ENCODE measurements at regions not wholly inside any gene's neighbourhood (a gene's known extent, or its start where the extent isn't known, plus 50 kb on each side); places are given as distances from the start of the nearest gene placed in this dataset.

- Histone ChIP-seq H3K27me3 (ENCODE audit: low read depth, low read length) (no peaks in the 10 kb centered on the region), H3K4me3 (ENCODE audit: low read length) (no peak overlapping the region), H3K9ac (ENCODE audit: low read length) (no peak overlapping the region)
Measured at GRCh38 chrX:42585842-42586621, 191.9 kb downstream of the PPP1R2C start.

GRCh38 chrX:42577936-42578470 is 200.0 kb downstream of the PPP1R2C start:
- H3K79me2 ChIP-seq (ENCODE audit: low read length): no peaks in the 10 kb centered on the region
- H3K36me3 ChIP-seq (replicated peaks; ENCODE audit: low read depth, low read length): no peaks in the 10 kb centered on the region
- H4K20me1 ChIP-seq (ENCODE audit: insufficient read depth, low read length): no peaks in the 10 kb centered on the region
- H2AFZ ChIP-seq (ENCODE audit: low read depth, low read length): no peak overlapping the region
- no peaks in the 10 kb centered on the region for H3K4me1 ChIP-seq (ENCODE audit: low read length)
- H3K9me3 ChIP-seq (ENCODE audit: insufficient read depth, low read length): no peaks in the 10 kb centered on the region
- no peak overlapping the region for H3K27ac ChIP-seq (ENCODE audit: low read length)
- TF ChIP-seq CTCF (IDR thresholded peaks at IDR 0.05; ENCODE audit: low read depth, low read length): no peak
- H3K9ac ChIP-seq (ENCODE audit: low read length): no peak overlapping the region
- H3K27me3 ChIP-seq (ENCODE audit: low read depth, low read length): no peaks in the 10 kb centered on the region
- H3K4me3 ChIP-seq (ENCODE audit: low read length): no peak overlapping the region
- H3K4me2 ChIP-seq (ENCODE audit: low read length): no peak overlapping the region

More at GRCh38 chrX:42585842-42586621, 191.9 kb downstream of the PPP1R2C start:
- no peak overlapping the region for H3K27ac ChIP-seq (ENCODE audit: low read length)
- H3K9me3 ChIP-seq (ENCODE audit: insufficient read depth, low read length): no peaks in the 10 kb centered on the region
- TF ChIP-seq EZH2phosphoT487 (IDR thresholded peaks at IDR 0.05; ENCODE audit: low read depth) (no peak), CTCF (IDR thresholded peaks at IDR 0.05; ENCODE audit: low read depth, low read length) (no peak)
- H3K79me2 ChIP-seq (ENCODE audit: low read length): no peaks in the 10 kb centered on the region
- H4K20me1 ChIP-seq (ENCODE audit: insufficient read depth, low read length): no peaks in the 10 kb centered on the region
- no peaks in the 10 kb centered on the region for H3K4me1 ChIP-seq (ENCODE audit: low read length)
- H3K4me2 ChIP-seq (ENCODE audit: low read length): no peak overlapping the region
- H3K36me3 ChIP-seq (replicated peaks; ENCODE audit: low read depth, low read length): no peaks in the 10 kb centered on the region
- no peak overlapping the region for H2AFZ ChIP-seq (ENCODE audit: low read depth, low read length)

- Histone ChIP-seq H3K9me3 (ENCODE audit: insufficient read depth, low read length) (no peaks in the 10 kb centered on the region), H3K27me3 (ENCODE audit: low read depth, low read length) (no peaks in the 10 kb centered on the region), H3K4me2 (ENCODE audit: low read length) (no peak overlapping the region), H3K9ac (ENCODE audit: low read length) (no peak overlapping the region), H3K4me3 (ENCODE audit: low read length) (no peak overlapping the region), H3K4me1 (ENCODE audit: low read length) (no peaks in the 10 kb centered on the region), H2AFZ (ENCODE audit: low read depth, low read length) (no peak overlapping the region), H3K79me2 (ENCODE audit: low read length) (no peaks in the 10 kb centered on the region), H3K36me3 (replicated peaks; ENCODE audit: low read depth, low read length) (no peaks in the 10 kb centered on the region), H4K20me1 (ENCODE audit: insufficient read depth, low read length) (no peaks in the 10 kb centered on the region), H3K27ac (ENCODE audit: low read length) (no peak overlapping the region)
- no peak for TF ChIP-seq CTCF (IDR thresholded peaks at IDR 0.05; ENCODE audit: low read depth, low read length)
- no peak for TF ChIP-seq EZH2phosphoT487 (IDR thresholded peaks at IDR 0.05; ENCODE audit: low read depth)
Measured at GRCh38 chrX:42567268-42567667, 210.7 kb downstream of the PPP1R2C start.

GRCh38 chrX:42565739-42566138 is 212.2 kb downstream of the PPP1R2C start:
- no peak overlapping the region for H3K9ac ChIP-seq (ENCODE audit: low read length)
- H3K4me2 ChIP-seq (ENCODE audit: low read length): no peak overlapping the region
- no peak overlapping the region for H3K4me3 ChIP-seq (ENCODE audit: low read length)
- no peaks in the 10 kb centered on the region for H3K27me3 ChIP-seq (ENCODE audit: low read depth, low read length)
- H2AFZ ChIP-seq (ENCODE audit: low read depth, low read length): no peak overlapping the region
- no peaks in the 10 kb centered on the region for H3K79me2 ChIP-seq (ENCODE audit: low read length)
- no peaks in the 10 kb centered on the region for H3K36me3 ChIP-seq (replicated peaks; ENCODE audit: low read depth, low read length)
- H3K27ac ChIP-seq (ENCODE audit: low read length): no peak overlapping the region
- no peaks in the 10 kb centered on the region for H3K4me1 ChIP-seq (ENCODE audit: low read length)
- H4K20me1 ChIP-seq (ENCODE audit: insufficient read depth, low read length): no peaks in the 10 kb centered on the region
- no peak for TF ChIP-seq EZH2phosphoT487 (IDR thresholded peaks at IDR 0.05; ENCODE audit: low read depth)
- no peak for TF ChIP-seq CTCF (IDR thresholded peaks at IDR 0.05; ENCODE audit: low read depth, low read length)
- no peaks in the 10 kb centered on the region for H3K9me3 ChIP-seq (ENCODE audit: insufficient read depth, low read length)

All from OCI-LY3 (cell line).